H4 (cell line): ENCODE measurements at regions not wholly inside any gene's neighbourhood (a gene's known extent, or its start where the extent isn't known, plus 50 kb on each side); places are given as distances from the start of the nearest gene placed in this dataset.

Source experiments
- DNase-seq: peaks from one replicate; pipeline ENCODE4 v3.0.0-alpha.2; 2015; ENCODE audit warnings: low spot score

DNA sequence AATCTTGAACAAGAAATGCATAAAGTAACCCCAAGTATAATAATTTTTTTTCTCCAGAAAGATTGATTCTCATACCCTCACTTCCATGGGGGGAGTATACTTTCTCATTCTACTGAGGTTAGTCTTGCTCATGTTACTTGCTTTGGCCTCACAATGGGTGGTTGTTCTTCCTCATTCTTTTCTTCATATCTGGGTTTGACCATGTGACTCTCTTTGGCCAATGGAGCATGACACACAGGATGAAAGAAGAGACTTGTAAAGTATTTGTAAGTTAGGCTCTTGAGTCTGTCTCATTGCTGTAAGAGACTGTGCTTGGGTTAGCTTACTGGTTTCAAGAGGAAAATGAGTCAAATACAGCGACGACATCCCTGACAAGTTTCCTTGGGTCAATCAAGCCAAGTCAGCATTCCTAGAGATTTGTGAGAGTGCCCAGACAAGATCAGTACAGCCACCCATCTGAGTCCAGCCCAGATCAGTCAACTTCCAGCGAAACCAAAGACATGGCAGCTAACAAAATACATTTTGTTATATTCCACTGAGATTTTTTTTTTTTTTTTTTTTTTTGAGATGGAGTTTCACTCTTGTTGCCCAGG is 970.2 kb downstream of the BCL11A start:
- DNase-seq: no peak

DNA sequence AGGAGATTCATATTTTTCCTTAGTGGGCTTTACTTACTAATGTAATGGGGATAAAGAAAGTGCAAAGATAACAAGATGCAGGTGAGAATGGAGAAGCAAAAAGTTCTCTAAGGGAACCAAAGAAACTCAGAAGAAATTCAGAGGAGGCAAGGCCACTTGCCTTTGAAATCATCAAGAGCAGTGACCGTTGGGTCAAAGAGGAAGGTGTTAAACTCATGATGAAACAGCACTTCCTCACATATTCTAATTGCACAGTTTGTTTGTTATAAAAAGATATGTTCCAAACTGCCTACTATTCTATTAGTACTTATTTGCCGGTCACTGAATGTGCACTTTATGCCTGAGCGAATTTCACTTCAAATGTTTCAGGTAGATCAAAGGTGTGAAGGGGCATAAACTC is 975.1 kb downstream of the BCL11A start:
- no peak for DNase-seq

DNA sequence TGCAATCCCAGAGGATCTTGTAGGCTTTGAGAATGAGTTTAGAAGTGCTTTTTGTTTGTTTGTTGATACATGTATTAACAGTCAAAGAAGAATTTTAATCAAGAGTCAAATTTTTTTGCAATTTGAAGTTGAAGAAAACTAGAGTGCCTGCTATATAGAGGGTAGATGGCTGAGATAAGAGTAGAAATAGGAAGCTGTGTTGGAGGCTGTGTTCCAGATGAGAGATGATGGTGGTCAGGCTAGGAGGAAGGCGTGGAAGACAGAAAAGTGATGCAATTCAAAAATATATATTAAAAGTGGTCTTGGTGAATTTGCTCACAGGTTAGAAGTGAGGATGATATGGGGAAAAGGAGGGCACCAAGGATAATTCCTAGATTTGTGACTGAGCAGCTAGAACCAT is 978.3 kb downstream of the BCL11A start:
- no peak for DNase-seq

DNA sequence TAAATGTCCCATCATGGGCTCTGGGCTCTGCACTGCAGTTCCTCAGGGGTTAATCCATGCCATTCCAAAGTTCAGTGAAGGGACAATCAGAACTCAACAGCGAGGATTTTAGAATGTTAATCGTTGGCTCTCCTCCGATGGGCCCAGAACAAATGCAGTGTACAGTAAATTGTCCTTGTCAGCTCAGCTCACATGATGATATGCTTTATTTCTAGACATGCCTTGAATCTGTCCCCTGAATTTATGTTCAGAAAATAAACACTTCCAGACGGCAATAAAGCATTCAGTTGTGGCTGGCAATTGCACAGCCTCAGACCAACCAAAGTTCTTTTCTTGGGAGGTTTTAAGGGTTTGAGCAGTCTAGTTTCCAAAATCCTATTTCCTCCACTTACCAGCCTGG is 981.2 kb downstream of the BCL11A start:
- DNase-seq: no peak

DNA sequence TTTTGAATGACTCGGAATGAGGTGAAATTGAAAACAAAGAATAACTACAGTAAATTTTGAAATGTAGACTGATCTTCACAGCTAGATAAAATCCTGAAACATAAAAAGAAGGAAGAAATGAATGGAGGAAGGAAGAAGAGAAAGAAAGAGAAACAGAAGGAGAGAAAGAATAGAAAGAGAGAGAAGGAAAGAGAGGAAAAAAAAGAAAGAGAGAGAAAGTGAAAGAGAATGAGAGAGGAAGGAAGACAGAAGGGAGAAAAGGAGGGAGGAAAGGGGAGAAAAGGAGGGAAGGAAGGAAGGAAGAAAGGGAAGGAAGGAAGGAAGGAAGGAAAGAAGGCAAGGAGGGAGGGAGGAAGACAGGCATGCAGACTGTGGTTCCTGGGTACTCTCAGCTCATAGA is 982.6 kb downstream of the BCL11A start:
- DNase-seq: no peak

DNA sequence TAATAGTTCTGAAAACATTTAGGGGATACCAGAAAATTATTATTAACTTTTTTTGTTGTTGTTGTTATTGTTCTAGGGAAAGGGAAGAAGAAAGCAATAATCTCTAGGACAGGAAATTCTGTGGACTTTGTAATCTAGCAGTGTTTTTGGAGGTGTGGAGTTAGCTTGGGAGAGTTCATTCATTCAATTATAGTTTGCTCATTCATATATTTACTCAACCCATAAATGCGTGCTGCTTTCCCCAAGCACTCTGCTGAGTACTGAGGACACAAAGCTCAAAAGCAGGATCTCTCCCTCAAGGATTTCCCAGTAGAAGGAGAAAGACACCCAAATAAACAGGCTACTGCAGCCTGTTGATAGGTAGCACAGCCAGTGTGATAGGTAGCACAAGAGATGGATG is 984.3 kb downstream of the BCL11A start:
- no peak for DNase-seq

DNA sequence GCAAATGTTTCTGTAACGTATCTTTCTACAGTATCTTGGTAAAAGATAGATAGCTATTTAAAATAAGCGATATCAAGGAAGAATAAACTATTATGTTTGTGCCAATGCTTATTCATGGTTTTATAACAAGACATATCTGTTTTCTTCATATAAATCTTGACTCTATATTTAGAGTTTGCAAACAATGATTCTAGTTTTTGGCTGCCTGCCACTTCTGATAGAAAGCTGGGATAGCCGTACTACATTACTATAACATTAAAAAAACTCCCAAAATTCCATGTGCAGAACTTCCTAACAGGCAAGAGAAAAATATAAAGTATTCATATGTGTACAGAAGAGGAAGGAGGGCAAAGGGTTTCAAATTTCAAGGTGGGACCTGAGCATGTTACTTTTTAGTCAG is 985.0 kb downstream of the BCL11A start:
- no peak for DNase-seq

DNA sequence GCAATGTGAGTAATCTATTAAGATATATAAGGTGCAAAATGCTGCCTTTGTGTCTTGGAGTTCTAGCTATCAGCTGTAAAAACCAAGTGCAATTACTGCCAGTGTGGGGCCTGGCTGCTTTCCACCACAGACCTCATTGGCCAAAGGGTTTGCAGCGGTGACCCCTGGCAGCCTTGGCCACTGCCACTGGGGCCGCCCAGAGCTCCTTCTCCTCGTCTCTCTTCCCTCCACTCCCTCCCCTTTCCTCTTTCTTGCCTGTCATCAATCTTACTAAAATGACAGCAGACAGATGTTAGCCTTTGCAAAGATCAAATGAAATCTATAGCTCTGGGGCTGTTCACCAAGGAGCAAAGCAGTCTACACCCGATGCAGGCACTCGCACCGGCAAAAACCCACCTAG is 986.3 kb downstream of the BCL11A start:
- no peak for DNase-seq

DNA sequence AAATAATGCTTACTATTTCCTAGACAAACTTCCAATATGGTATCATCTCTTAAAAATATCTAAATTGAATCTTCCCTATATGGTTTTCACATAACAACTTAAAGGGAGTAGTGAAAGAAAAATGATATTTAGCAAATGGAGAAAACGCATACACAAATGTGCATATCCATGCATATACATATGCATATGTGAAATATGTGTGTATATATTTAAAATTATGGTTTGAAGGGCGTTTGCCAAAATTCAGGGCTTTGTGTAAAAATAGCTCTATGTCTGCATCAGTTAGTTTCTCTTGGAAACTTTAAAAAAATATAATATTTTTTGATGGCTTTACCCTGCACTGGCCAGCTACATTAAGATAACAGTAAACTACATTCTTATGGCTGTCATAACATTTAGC is 986.7 kb downstream of the BCL11A start:
- DNase-seq: no peak

DNA sequence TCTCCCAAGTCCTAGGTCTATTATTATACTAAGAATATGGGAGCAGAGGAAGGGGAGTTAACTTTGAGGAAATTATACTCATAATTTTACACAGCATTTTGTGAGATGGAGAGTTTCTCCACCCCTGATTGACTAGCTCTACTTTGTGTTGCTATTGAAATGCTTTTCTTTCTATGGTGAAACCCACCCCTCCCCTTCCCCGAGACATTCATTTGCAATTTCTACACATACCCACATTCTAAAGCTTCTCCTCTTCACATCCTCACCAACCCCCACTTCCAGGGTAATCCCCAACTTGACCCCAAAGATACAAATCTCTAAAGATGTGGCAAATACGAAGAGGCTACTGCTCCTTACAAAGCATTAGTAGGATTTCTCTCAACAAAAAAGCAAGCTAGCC is 992.2 kb downstream of the BCL11A start:
- DNase-seq: no peak

DNA sequence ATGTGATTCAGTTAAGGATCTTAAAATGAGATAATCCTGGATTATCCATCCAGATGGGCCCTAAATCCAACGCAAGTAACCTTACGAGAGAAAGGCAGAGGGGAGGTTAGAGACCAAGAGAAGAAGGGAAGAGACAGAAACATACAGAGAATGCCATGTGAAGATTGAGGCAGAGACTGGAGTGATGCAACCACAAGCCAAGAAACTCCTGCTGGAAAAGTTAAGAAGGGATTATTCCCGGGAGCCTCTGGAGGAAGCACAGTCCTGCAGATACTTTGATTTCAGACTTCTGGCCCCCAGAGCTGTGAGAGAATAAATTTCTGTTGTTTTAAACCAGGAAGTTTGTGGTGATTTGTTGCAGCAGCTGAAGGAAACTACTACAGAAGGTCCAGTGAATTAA is 992.7 kb downstream of the BCL11A start:
- no peak for DNase-seq

DNA sequence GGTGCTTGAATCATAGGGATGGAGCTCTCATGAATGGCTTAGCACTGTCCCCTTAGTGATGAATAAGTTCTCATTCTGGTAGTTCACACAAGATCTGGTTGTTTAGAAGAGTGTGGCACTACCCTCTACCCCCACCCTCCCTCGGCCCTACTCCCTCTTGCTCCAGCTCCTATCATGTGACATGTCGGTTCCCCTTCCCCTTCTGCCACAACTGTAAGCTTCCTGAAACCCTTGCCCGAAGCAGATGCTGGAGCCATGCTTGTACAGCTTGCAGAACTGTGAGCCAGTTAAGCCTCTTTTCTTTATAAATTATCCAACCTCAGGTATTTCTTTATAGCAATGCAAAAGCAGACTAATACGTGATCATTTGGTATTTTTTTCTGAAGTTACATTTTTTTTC is 1012.6 kb downstream of the BCL11A start:
- no peak for DNase-seq

DNA sequence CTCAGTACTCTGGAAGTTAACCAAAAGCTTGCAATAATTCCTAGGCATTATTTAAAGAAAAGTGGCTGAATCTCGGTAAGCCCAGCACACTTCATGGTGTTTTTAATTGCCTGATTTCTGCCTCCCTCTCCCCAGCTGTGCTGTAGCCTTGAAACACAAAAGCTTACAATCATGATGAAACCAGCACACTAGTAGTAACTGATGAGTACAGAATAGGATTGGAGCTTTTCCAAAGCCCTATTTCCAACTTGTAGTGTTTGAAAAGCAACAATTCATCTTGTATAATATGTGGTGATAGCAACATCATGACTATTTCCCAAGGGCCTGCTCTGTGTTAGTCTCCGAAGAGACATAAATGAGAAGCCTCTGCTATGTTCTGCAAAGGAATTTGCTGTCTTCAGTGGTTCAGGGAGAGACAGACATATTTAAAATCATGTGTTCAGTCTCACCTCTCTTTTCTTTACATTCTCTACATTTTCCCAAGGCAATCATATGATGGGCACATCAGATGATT is 1015.0 kb downstream of the BCL11A start:
- DNase-seq: no peak

DNA sequence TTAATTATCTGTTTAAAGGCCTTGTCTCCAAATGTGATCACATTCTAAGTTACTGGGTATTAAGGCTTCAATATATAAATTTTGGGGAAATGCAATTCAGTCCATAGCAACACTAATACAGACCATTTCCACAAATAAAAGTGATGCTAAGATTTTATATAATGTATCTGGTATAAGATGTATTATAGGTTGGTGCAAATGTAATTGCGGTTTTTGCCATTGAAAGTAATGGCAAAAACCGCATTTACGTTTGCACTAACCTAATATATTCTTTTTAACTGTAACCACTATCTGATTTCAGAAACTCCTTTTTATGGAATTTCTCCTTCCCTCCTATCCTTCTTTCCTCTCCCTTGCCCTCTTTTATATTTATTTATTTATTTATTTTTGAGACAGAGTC is 1020.6 kb downstream of the BCL11A start:
- no peak for DNase-seq

DNA sequence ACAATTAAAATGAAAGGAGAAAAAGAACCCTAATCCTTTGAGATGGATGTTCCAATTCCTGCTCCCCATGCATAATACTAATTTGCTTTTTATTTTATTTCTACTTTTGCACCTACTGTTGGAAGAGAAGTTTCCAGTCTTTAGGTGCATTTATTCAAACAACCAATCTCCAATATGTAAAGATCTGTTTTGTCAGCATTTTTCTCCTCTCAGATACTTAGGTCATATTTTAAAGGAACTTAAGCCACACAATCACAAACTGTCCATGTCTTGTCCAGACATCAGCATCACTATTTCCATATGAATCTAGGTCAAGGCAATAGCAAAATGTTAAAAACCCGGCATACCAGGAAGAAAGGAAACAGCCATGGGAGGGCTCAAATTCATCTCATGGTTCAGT is 1023.2 kb downstream of the BCL11A start:
- no peak for DNase-seq

DNA sequence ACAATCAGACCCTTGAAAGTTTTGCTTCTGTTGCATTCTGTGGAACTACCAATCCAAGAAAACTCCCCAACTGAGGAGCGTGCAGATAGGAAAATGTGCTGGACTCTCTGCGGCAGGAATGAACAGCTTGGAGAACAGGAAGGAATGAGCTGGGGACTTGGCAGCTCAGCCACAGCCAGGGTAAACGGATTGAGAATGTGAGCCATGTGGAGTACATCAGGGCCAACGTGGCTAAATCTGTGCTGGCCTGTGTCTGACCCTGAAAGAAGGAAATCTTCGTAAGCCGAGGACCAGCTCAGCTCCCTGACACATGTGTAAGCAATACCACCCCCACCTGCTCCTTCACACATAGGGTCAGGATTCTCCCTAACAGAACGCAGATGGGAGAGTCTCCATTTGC is 1023.7 kb downstream of the BCL11A start:
- no peak for DNase-seq

DNA sequence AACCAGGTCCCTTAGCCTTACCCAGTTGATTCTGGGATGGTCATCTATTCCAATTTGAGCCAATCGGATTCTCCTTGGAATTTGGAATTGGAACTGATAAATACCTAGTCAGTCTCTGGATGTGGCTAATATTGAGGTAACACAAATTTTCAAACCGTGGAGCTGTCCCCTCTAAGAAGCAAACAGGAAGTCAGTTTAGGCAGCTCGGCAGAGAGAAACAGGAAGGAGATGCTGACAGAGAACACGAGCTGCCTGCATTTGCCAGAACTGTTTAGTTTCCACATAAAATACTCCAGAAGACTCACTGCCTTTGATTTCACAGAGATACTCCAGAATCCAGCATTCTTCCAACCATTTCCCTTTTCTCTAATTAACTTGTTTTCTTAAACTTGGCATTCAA is 1024.9 kb downstream of the BCL11A start:
- DNase-seq: no peak

DNA sequence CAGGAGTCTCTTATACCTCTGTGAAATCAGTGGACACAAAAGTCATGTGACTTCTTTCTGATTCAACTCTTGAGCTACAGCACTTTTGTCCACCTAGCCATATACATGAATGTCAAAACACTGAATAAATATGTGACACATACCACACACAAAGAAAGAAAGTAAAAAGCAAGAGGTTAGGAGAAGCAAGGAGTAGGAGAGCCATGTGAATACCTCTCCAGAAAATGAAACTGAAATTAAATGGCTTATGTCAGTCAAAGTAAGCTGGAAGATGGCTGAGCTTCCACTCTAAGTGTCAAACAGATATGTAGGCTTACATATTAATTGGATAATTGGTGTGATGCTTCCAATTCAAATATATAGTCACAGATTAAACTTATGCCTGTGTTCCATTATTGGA is 1050.5 kb downstream of the BCL11A start:
- DNase-seq: no peak

DNA sequence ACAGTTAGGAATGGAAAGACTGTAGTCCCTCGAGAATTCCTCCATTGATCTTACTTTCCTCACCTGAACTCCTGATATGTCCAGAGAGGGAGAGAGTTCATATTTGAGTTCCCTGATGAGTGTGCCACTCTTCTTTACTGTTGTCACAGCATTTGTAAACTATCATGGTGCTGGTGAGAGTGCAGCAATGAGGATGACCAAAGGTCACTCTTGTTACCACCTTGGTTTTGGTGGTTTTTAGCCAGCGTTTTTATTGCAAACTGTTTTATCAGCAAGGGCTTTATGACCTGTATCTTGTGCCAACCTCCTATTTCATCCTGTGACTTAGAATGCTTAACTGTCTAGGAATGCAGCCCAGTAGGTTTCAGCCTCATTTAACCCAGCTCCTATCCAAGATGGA is 1062.5 kb downstream of the BCL11A start:
- DNase-seq: no peak

DNA sequence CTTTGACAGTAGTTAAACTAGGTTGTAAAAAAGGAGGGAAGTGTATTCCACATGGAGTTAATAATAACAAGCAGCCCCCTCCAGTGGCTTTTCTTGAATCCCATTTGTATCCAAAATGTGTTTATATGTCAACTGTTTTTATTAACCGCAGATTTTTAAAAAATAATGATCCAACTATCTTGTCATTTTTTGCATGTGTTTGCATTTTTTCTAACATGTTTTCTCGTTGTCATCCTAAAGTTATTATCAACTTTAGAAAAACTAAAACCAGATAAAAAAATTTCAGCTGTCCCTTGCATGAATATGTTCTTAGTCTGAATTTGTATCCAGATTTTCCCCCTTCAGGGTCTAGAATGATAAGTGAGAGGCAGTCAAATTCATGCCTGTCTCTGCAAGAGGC is 1063.3 kb downstream of the BCL11A start:
- DNase-seq: no peak

DNA sequence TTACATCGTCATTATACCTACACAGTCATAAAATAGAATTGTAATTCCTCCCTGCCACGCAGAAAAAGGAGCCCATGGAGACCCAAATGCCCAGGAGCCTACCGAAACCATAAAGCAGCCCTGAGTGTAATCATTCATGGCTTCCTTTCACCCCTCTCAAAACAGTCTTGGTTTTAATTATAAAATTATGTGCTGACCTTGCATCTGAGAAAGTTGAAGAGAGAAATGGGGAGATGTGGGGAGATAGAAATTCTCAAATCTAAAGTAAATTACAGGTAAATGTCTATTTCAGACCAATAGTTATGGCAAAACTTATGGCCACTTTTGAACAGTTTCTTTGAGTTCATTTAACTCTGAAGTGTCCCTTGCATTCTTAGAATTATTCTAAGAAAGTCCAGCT is 1068.8 kb downstream of the BCL11A start:
- no peak for DNase-seq

DNA sequence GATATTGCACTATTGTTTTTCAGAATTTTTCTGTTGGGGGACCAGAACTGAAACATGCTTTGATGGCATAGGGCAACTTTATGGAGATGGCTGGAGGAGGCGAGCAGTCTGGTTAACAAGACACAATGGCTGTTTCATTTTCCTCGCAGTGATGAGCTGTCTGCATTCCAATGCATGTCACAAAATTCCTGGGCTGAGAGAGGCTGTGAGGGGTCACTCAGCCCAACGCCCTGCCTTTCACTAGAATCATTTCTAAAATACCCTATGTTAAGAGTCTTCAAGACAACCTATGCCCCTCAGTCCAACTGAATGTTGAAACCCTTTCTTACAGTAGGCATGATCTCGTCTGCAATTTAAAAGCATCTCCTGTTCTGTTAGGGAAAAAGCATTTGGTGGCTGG is 1090.0 kb downstream of the BCL11A start:
- DNase-seq: no peak

DNA sequence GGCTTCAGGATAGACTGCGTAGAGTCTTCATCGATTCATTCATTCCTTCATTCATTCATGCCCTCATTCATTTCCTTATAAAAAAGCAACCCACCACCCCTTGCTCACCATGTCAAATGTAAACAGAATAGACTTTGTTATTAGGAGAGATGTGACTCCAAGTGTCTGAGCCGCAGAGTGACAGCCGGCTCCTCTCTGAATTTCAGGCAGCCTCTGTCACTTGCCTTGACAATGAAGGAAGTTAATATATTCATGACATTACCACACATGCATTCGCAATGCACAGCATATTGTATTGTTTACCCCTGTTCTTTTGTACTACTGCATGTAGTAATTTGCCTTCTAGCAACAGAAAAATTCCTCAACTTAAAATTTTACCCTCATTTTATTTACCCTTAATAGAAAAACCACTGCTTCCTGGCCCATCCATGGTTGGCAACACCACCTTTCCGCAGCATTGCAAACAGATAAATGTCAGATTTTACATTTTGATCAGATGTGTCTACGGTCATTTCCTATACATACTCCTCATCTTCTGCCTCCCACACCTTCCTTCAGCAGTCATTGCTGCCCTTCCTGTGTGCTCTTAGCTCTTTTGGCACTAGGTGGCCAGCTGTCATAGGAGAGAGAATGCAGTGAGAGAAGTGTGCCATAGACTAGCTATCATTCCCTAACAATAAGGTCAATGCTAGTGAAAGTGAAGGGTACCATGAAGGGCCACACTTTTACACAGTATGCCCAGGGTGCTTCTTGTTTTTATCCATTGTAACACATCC is 1090.8 kb downstream of the BCL11A start:
- no peak for DNase-seq

DNA sequence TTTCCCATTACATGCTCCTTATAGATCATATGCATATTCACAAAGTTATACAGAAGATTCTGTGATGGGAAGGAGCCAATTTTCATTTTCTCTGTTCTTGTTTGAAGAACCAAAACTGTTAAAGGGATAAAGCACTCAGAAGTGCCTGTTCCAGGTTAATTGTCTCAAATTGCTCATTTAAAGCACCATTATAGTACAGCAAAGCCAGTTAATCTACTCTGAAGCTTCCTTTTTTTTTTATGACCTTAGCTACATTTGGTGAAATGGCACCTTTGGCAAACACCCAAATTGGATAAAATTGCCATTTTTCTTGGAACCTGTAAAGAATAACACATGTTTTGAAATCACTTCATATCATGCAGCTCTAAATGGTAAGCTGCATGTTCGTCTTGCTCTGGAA is 1092.3 kb downstream of the BCL11A start:
- DNase-seq: no peak
